Fibroblast of lung (primary cell): ENCODE measurements at regions not wholly inside any gene's neighbourhood (a gene's known extent, or its start where the extent isn't known, plus 50 kb on each side); places are given as distances from the start of the nearest gene placed in this dataset.

ENCODE experiments used
- DNase-seq, 2 donors: peaks; one replicate each; pipeline versions ENCODE4 v3.0.0 to v3.0.0-alpha.2; 2010; ENCODE audit warnings: low read depth in 2 of 2
- H2AFZ ChIP-seq: 2 replicates; pipeline ENCODE4 v1.5.1; 2012; ENCODE audit warnings: low read length, control low read depth, inconsistent platforms
- H3K27ac ChIP-seq: 2 replicates; pipeline ENCODE4 v1.5.1; 2011; ENCODE audit warnings: low read length, control low read depth; ENCODE audit not compliant: insufficient read depth
- H3K27me3 ChIP-seq: 2 replicates; pipeline ENCODE4 v1.5.1; 2011; ENCODE audit warnings: mild to moderate bottlenecking, low read length; ENCODE audit not compliant: control insufficient read depth, insufficient read depth
- H3K36me3 ChIP-seq: 2 replicates; pipeline ENCODE4 v1.5.1; 2011; ENCODE audit warnings: low read length; ENCODE audit not compliant: control insufficient read depth, insufficient read depth
- H3K4me1 ChIP-seq: 2 replicates; pipeline ENCODE4 v1.5.1; 2011; ENCODE audit warnings: low read length; ENCODE audit not compliant: control insufficient read depth, insufficient read depth; ENCODE audit errors: extremely low read depth
- H3K4me2 ChIP-seq: 2 replicates; pipeline ENCODE4 v1.5.1; 2011; ENCODE audit warnings: low read length, control low read depth; ENCODE audit not compliant: insufficient read depth; ENCODE audit errors: extremely low read depth
- H3K4me3 ChIP-seq, 4 experiments: fragments of 200-600 bp in 1 of 4; sonication (generic) in 1 of 4; replicated peaks in 1 of 4; 2 replicates each; pipeline ENCODE4 v1.5.1; 2011 to 2016; ENCODE audit warnings: low read length in 4 of 4, low read depth in 3 of 4, mild to moderate bottlenecking in 3 of 4, control low read depth in 2 of 4, inconsistent platforms in 1 of 4, mixed read lengths in 1 of 4; ENCODE audit not compliant: insufficient read depth in 1 of 4; ENCODE audit errors: control extremely low read depth in 1 of 4
- H3K79me2 ChIP-seq: 2 replicates; pipeline ENCODE4 v1.5.1; 2012; ENCODE audit warnings: mild to moderate bottlenecking, low read length, inconsistent platforms; ENCODE audit not compliant: control insufficient read depth, insufficient read depth
- H3K9ac ChIP-seq: 2 replicates; pipeline ENCODE4 v1.5.1; 2011; ENCODE audit warnings: mild to moderate bottlenecking, low read length, control low read depth; ENCODE audit not compliant: insufficient read depth
- H3K9me3 ChIP-seq: 2 replicates; pipeline ENCODE4 v1.5.1; 2012; ENCODE audit warnings: low read depth, low read length; ENCODE audit not compliant: control insufficient read depth, insufficient read depth
- H4K20me1 ChIP-seq: 2 replicates; pipeline ENCODE4 v1.5.1; 2011; ENCODE audit warnings: low read length; ENCODE audit not compliant: control insufficient read depth, insufficient read depth; ENCODE audit errors: extremely low read depth
- EZH2 ChIP-seq: IDR thresholded peaks from 2 replicates; pipeline ENCODE4 v1.5.1; 2012; ENCODE audit warnings: low read length, control low read depth, mild to moderate bottlenecking; ENCODE audit errors: missing control alignments
- TF ChIP-seq, protein P1 (sequence below), 2 donors: IDR thresholded peaks in 1 of 2; conservative IDR thresholded peaks in 1 of 2; 1 replicate in 1 of 2; 2 replicates in 1 of 2; pipeline ENCODE4 v1.5.1; 2011 to 2012; ENCODE audit warnings: low read length in 2 of 2, control low read depth in 1 of 2, inconsistent platforms in 1 of 2, low read depth in 1 of 2, mild to moderate bottlenecking in 1 of 2

DNA sequence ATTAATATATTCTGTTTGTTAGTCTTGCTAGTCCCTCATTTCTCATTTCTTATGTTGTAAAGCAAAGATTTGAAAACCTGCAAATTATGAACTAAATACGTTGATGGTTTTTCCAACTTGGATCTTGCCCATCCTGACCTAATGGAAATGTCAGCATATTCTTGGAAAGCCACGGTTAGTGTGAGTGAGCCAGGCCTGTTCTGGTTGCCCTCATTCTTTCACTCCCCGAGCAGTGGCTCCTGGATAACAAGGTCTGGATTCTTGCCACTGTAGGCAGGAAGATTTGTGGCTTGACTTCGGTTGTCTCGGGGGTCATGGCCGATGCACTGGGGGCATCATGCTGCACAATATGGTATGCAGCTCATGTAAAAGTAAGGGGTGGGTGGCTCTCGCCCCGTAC, 359.1 kb downstream of the MEIS1 start:
- no peak overlapping the region for H3K4me2 ChIP-seq
- H3K4me3 ChIP-seq, result no peak overlapping the region
- H3K79me2 ChIP-seq, result no peaks in the 10 kb centered on the region
- no peak overlapping the region for H3K9ac ChIP-seq
- H3K4me1 ChIP-seq, result peaks cover 6% of the 10 kb centered on the region
- no peaks in the 10 kb centered on the region for H4K20me1 ChIP-seq
- no peak overlapping the region for H3K27ac ChIP-seq
- H2AFZ ChIP-seq, result no peak overlapping the region
- TF ChIP-seq EZH2, result no peak
- TF ChIP-seq, protein P1, sequence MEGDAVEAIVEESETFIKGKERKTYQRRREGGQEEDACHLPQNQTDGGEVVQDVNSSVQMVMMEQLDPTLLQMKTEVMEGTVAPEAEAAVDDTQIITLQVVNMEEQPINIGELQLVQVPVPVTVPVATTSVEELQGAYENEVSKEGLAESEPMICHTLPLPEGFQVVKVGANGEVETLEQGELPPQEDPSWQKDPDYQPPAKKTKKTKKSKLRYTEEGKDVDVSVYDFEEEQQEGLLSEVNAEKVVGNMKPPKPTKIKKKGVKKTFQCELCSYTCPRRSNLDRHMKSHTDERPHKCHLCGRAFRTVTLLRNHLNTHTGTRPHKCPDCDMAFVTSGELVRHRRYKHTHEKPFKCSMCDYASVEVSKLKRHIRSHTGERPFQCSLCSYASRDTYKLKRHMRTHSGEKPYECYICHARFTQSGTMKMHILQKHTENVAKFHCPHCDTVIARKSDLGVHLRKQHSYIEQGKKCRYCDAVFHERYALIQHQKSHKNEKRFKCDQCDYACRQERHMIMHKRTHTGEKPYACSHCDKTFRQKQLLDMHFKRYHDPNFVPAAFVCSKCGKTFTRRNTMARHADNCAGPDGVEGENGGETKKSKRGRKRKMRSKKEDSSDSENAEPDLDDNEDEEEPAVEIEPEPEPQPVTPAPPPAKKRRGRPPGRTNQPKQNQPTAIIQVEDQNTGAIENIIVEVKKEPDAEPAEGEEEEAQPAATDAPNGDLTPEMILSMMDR (conservative IDR thresholded peaks at IDR 0.05 in 1 of 2, IDR thresholded peaks at IDR 0.05 in 1 of 2; ENCODE audit: low read depth in 1 of 2, low read length in 2 of 2), result no peak
- H3K27me3 ChIP-seq, result no peaks in the 10 kb centered on the region
- no peaks in the 10 kb centered on the region for H3K9me3 ChIP-seq
- H3K36me3 ChIP-seq, result no peaks in the 10 kb centered on the region
- DNase-seq, result no peak

DNA sequence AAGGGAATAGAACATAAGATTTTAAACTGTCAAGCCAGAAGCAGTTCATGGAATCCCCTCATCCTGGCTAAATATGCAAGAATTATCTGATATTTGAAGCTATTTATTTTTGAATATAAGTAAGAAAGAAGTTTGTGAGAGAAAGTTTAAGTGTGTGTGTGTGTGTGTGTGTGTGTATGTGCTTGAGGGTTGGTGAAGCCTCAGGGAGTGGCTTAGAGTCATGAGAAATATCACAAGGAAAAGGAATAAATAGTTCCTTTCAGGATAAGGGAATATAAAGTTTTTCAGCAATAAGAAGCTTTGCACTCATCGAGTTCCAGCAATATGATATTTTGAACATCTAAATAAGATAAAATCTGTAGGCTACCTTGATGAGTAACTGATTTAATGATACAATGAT, 359.6 kb downstream of the MEIS1 start:
- no peak overlapping the region for H3K4me3 ChIP-seq
- H3K27me3 ChIP-seq, result no peaks in the 10 kb centered on the region
- H3K9ac ChIP-seq, result no peak overlapping the region
- no peak for DNase-seq
- no peaks in the 10 kb centered on the region for H3K79me2 ChIP-seq
- TF ChIP-seq, protein P1 (conservative IDR thresholded peaks at IDR 0.05 in 1 of 2, IDR thresholded peaks at IDR 0.05 in 1 of 2; ENCODE audit: low read depth in 1 of 2, low read length in 2 of 2), result no peak
- no peak for TF ChIP-seq EZH2
- no peaks in the 10 kb centered on the region for H4K20me1 ChIP-seq
- no peak overlapping the region for H3K27ac ChIP-seq
- H3K4me2 ChIP-seq, result no peak overlapping the region
- H3K9me3 ChIP-seq, result no peaks in the 10 kb centered on the region
- no peak overlapping the region for H2AFZ ChIP-seq
- H3K4me1 ChIP-seq, result peaks cover 6% of the 10 kb centered on the region
- no peaks in the 10 kb centered on the region for H3K36me3 ChIP-seq

DNA sequence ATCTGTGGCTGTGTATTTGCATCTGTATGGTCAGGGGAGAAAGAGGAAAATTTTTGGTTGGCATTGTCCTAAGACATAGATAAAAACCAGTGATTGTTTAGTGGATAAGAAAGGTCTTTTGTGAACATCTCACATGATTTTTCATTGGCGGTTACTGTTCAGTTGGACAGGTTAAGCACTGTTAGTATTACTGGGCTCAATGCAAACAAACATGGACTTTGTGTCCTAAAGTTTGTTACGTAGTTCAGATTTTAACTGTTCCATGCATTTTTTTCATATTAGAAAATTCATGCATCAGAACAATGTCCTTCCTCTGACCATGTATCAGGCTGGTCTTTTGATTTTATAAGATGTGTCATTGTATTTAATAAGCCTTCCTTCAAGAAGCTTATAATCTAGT, 368.0 kb downstream of the MEIS1 start:
- Histone ChIP-seq H3K79me2 (no peaks in the 10 kb centered on the region), H3K4me2 (no peak overlapping the region), H4K20me1 (no peaks in the 10 kb centered on the region), H3K9ac (no peak overlapping the region), H3K4me1 (no peaks in the 10 kb centered on the region), H3K36me3 (no peaks in the 10 kb centered on the region), H3K4me3 (no peak overlapping the region), H3K27ac (no peak overlapping the region), H2AFZ (no peak overlapping the region), H3K9me3 (no peaks in the 10 kb centered on the region), H3K27me3 (no peaks in the 10 kb centered on the region)
- TF ChIP-seq EZH2, result no peak
- TF ChIP-seq, protein P1 (conservative IDR thresholded peaks at IDR 0.05 in 1 of 2, IDR thresholded peaks at IDR 0.05 in 1 of 2; ENCODE audit: low read depth in 1 of 2, low read length in 2 of 2), result no peak
- DNase-seq, result no peak
